GM12874 (cell line): ENCODE measurements at regions not wholly inside any gene's neighbourhood (a gene's known extent, or its start where the extent isn't known, plus 50 kb on each side); places are given as distances from the start of the nearest gene placed in this dataset.

Experiments
- CTCF ChIP-seq: IDR thresholded peaks from 2 replicates; pipeline ENCODE4 v1.5.1; 2011; ENCODE audit warnings: low read depth, mild to moderate bottlenecking, control low read depth, low read length, moderate library complexity; ENCODE audit not compliant: insufficient read depth

- TF ChIP-seq CTCF, result no peak
These were observed 211.4 kb upstream of the DPH6 start for GRCh38 chr15:35757361-35757760.

DNA sequence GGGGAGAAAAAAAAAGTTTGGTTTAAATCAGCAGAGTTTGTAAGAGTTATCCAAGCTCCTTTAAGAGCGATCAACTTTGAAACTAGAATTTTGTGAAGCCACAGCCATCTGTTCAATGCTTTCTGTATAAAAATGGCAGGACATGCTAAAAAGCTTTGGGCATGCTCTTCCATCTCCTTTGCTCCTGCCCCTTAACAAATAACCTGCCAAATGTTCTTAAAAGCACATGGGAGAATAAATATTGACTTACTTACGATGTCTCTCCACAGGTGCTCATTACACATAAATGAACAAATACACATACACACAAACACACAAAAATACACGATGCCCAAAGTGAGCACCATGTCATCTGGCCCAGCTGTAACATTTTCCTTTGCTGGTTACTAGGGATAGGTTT, 211.8 kb upstream of the DPH6 start:
- TF ChIP-seq CTCF, result no peak

- TF ChIP-seq CTCF, result no peak
These were observed 218.9 kb upstream of the DPH6 start for GRCh38 chr15:35764661-35765519.

GRCh38 chr15:35768949-35769348, 223.0 kb upstream of the DPH6 start:
- no peak for TF ChIP-seq CTCF

- TF ChIP-seq CTCF, result no peak
These were observed 223.7 kb upstream of the DPH6 start for GRCh38 chr15:35769656-35770055.

DNA sequence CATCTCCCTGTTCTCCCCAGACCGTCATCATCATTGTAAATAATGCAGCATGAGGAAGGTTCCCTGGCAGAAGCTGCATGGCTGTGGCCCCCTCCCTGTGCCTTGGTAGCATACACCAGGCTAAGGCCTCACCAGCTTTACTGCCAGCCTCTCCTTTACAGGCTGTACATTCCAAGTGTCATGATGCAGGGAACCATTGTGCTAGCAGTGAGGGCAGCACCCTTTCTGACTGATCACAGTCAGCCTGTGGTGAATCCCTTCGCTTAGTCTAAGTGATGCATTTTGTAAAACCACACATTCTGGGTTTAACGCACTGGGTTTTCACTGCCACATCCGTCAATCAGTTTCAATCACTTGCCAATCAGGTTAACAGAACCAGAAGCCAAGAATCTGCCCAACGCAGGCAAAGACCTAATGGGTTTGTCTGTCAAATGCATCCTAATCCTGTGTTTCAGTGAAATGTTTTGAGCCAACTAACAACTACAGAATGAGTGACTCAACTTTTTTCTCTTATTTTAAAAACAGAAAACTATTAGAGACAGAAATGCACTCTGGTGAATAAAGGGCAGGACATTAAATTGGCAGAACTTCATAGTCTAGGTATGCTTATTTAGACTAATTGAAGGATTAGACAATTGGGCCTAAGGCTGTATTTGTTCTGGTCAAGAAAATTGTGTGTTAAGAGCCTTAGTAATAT, 225.9 kb upstream of the DPH6 start:
- TF ChIP-seq CTCF, result no peak

- TF ChIP-seq CTCF, result no peak
These were observed 228.7 kb upstream of the DPH6 start for GRCh38 chr15:35774653-35775052.
